Omental fat pad (tissue), 3 donors: ENCODE measurements at regions not wholly inside any gene's neighbourhood (a gene's known extent, or its start where the extent isn't known, plus 50 kb on each side); places are given as distances from the start of the nearest gene placed in this dataset.
A peak's percentile ranks its signal among the peaks of the same experiment; 100 is the strongest.

Source experiments
- ATAC-seq: fragments of 150-250 bp; one replicate; pipeline ENCODE4 v1.9.1; 2016; ENCODE audit warnings: mild to moderate bottlenecking, moderate library complexity; ENCODE audit not compliant: low FRiP score
- DNase-seq: peaks from one replicate; pipeline ENCODE4 v3.0.0-alpha.2; 2019; ENCODE audit warnings: low spot score
- TF ChIP-seq, protein P1 (sequence below), 3 donors: fragments of 450-650 bp; IDR thresholded peaks; one replicate each; pipeline ENCODE4 v1.5.1; 2016 to 2017; ENCODE audit warnings: antibody characterized with exemption in 3 of 3, mild to moderate bottlenecking in 3 of 3, moderate library complexity in 2 of 3

DNA sequence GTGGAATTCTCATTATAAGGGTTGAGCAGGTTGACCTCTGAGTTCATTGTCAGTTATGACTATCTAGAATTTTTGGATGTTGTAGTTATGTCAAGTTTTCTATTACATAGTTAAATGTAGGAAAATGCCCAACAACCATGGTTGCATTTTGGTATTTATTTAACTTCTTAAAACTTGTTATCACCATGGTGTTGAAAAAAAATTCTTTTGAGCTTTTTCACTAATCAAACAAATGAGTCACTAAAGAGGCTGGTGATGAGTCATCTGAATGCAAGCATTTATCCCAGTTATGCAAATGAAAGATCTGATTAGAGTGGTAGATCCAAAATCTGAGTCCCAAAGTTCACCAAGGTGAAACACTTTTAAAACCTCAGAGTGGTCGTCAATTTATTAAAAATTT is 624.7 kb upstream of the IGFBP3 start:
- TF ChIP-seq, protein P1, sequence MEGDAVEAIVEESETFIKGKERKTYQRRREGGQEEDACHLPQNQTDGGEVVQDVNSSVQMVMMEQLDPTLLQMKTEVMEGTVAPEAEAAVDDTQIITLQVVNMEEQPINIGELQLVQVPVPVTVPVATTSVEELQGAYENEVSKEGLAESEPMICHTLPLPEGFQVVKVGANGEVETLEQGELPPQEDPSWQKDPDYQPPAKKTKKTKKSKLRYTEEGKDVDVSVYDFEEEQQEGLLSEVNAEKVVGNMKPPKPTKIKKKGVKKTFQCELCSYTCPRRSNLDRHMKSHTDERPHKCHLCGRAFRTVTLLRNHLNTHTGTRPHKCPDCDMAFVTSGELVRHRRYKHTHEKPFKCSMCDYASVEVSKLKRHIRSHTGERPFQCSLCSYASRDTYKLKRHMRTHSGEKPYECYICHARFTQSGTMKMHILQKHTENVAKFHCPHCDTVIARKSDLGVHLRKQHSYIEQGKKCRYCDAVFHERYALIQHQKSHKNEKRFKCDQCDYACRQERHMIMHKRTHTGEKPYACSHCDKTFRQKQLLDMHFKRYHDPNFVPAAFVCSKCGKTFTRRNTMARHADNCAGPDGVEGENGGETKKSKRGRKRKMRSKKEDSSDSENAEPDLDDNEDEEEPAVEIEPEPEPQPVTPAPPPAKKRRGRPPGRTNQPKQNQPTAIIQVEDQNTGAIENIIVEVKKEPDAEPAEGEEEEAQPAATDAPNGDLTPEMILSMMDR (IDR thresholded peaks at IDR 0.05) = no peak
- ATAC-seq = peak; percentile 54

DNA sequence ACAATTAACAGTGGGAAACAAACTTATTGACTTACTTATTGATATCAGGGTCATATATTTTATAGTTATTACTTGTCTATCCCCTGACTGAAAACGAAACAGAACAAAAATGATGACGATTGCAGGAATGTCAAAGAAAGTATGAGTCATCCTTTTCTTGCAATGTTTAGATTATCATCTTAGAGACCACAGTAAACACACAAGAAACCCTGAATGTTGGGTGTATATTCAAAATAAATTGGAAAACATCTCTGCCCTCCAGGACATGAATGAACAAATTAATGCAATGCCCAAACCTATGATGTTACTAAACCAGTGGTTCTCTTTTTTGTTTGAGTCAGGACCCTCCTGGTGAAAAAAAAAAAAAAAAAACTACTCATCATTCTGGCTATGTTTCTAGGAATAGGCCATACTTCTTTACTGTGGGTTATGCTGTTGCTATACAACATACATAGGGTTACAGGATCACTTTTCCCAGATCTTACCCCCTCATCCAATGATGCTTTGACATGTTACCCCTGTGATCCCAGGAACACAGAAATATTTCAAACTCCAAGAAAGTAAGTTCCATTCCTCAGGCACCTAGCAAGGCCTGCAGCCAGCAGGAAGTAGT is 623.4 kb upstream of the IGFBP3 start:
- TF ChIP-seq, protein P1 (IDR thresholded peaks at IDR 0.05) = no peak
- DNase-seq (no peak), ATAC-seq (peak; percentile 54)

More for the DNA sequence above, 624.7 kb upstream of the IGFBP3 start:
- DNase-seq = no peak

DNA sequence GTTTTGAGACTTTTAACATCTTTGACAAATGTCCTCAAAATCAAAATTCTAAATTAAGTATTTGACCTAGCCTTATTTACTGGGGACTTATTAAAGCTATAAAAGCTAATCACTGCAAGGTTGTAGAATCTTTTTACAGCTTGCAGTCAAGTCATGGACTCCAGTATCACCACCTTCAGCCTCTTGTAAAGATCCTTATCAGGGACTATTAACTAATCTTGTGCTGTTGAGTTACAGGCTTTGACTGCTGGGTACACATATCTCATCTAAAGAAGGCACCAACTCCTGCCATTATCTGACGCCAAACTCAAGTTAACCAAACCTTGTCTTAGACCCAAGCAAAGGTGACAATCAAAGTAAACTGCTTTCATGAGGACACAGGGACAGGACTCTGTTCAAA is 621.0 kb upstream of the IGFBP3 start:
- DNase-seq (no peak), ATAC-seq (no peak)
- TF ChIP-seq, protein P1 (IDR thresholded peaks at IDR 0.05) = no peak

DNA sequence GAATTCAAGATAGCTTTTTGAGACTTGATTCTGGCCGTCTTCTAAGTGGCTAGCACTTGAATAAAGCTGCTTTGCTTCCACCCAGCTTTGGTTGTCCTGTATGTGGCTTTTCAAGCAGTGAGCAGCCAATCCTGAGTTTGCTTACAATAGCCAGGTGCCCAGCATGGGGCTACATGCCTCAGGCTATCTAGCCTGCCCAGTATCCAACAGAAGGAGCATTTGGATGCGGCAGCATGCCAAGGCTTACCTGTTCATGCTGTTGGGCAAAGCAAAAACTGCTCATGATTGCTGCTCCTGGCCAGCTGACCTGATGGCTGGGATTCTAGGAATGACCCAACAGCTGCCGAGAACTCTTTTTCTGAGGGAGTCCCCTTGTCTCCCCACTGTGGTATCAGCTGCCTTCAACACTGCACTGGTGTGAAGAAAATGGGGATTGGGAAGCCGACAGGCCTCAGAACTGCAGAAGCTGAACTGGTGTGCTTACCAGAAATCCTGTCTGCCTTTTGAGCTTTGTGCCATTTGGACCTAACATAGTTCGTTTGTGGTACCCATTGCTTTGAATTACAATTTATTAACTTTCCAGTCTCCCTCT is 618.9 kb upstream of the IGFBP3 start:
- ATAC-seq = no peak
- TF ChIP-seq, protein P1 (IDR thresholded peaks at IDR 0.05) = no peak
- no peak for DNase-seq

DNA sequence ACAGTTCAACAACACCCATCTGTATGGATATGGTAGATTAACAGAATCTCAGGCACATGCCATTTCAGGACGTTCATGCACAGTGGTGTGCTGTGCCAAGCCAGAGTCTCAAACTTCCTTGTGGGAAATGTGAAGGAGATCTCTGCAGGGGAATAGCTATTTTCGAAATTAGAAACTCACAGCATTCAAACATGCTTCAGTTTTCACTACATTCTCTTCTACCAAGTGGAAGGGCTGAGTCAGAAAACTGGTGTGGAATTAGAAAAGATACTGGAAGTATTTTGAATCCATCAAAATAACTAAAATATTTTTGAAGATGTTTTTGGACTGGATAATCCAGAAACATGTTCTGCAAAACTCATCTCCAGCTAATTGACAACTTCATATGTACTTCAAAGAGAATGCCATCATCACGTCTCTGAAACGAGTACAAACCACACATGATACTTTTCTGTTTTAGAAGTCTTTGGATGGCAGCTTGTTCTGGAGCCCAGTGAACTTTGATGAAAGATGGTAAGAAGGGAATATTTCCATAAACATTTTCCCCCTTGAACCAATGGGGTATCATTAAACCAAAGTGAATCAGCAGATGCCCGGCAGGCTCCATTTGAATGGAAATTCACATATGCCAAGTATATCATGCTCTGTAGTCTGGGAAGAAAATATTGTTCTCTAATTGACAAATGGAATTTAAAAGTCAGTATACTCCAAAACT is 616.3 kb upstream of the IGFBP3 start:
- no peak for ATAC-seq
- TF ChIP-seq, protein P1 (IDR thresholded peaks at IDR 0.05) = no peak
- DNase-seq = no peak

DNA sequence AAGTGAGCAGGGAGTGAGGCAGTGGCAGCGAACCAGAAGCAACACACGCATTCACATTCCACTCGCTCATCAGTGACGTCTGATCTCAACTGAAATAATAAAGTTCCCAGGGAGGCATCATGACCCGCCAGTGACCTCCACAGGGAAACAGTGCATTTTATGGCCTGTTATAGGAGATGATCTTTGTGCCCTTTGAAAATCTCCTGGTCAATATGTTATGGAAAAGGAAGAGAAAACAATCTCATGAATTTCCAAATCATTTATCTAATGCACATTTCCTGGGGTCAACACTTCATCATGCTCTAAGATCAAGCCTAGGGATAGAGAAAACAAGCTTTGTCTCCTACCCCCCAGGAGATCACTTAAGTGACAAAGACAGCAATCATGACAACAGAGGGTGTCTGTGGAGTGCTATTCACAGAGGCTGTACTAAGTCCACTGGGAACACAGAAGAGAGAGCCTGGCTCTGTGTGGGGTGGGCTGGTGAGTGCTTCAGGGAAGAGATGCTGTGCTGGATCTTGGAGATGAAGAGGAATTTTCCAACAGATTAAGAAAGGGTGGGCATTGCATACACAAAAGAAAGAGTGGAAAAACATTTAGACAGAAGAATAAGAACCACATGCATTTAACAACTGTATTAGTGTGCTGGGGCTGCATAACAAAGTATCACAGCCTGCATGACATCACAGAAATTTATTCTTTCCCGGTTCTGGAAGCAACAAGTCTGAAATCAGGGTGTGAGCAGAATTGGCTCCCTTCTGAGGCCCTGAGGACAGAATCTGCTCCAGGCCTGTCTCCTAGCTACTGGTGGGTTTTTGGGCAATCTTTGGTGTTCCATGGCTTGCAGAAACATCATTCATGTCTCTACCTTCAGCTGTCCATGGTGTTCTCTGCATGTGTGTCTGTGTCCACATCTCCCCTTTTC is 613.9 kb upstream of the IGFBP3 start:
- no peak for DNase-seq
- TF ChIP-seq, protein P1 (IDR thresholded peaks at IDR 0.05) = no peak
- ATAC-seq = no peak
